Choroid plexus epithelial cell (primary cell): ENCODE measurements at regions not wholly inside any gene's neighbourhood (a gene's known extent, or its start where the extent isn't known, plus 50 kb on each side); places are given as distances from the start of the nearest gene placed in this dataset.

Source experiments
- DNase-seq: peaks from one replicate; pipeline ENCODE4 v3.0.0-alpha.2; 2010; ENCODE audit warnings: low read depth
- H3K4me3 ChIP-seq: 2 replicates; pipeline ENCODE4 v1.5.1; 2011; ENCODE audit warnings: low read depth, mild to moderate bottlenecking, control low read depth, low read length, moderate library complexity
- CTCF ChIP-seq: conservative IDR thresholded peaks from 2 replicates; pipeline ENCODE4 v1.5.1; 2011; ENCODE audit warnings: low read depth, mild to moderate bottlenecking, control low read depth, inconsistent platforms, low read length, moderate library complexity

GRCh38 chr4:32551943-32552342 is 1831.8 kb downstream of the PCDH7 start:
- peak; percentile 9 for DNase-seq
- TF ChIP-seq CTCF, result no peak
- H3K4me3 ChIP-seq, result no peak overlapping the region

GRCh38 chr4:32560306-32560705 is 1840.1 kb downstream of the PCDH7 start:
- no peak for TF ChIP-seq CTCF
- peak overlapping the region; percentile 42 for H3K4me3 ChIP-seq
- DNase-seq, result peak; percentile 92

GRCh38 chr4:32562010-32562409 is 1841.8 kb downstream of the PCDH7 start:
- DNase-seq, result no peak
- TF ChIP-seq CTCF, result no peak

GRCh38 chr4:32564626-32565025 is 1844.5 kb downstream of the PCDH7 start:
- no peak overlapping the region for H3K4me3 ChIP-seq
- no peak for DNase-seq
- TF ChIP-seq CTCF, result no peak

More at GRCh38 chr4:32562010-32562409, 1841.8 kb downstream of the PCDH7 start:
- no peak overlapping the region for H3K4me3 ChIP-seq

GRCh38 chr4:32569861-32570260 is 1849.7 kb downstream of the PCDH7 start:
- TF ChIP-seq CTCF, result no peak
- H3K4me3 ChIP-seq, result no peak overlapping the region
- peak; percentile 55 for DNase-seq

- TF ChIP-seq CTCF, result no peak
- no peak for DNase-seq
- H3K4me3 ChIP-seq, result no peak overlapping the region
Observed at GRCh38 chr4:32572366-32572765, 1852.2 kb downstream of the PCDH7 start.

- no peak overlapping the region for H3K4me3 ChIP-seq
- DNase-seq, result no peak
- TF ChIP-seq CTCF, result no peak
Observed at GRCh38 chr4:32574803-32575202, 1854.6 kb downstream of the PCDH7 start.
